Left lung (tissue), 4 donors: ENCODE measurements at regions not wholly inside any gene's neighbourhood (a gene's known extent, or its start where the extent isn't known, plus 50 kb on each side); places are given as distances from the start of the nearest gene placed in this dataset.

ENCODE experiments used
- ATAC-seq: fragments of 200-7000 bp; cut with Tn5 transposase; one replicate; pipeline ENCODE4 v1.9.1; 2020; ENCODE audit warnings: moderate library complexity
- DNase-seq, 4 donors: peaks; one replicate each; pipeline ENCODE4 v3.0.0-alpha.2; 2013 to 2020
- H3K27ac ChIP-seq, 2 donors: fragments of 200-600 bp; sonication (generic) in 1 of 2; one replicate each; pipeline versions ENCODE4 v1.5.0 to v1.8.0; 2020 to 2021
- H3K27me3 ChIP-seq, 2 donors: fragments of 200-600 bp; sonication (generic) in 1 of 2; one replicate each; pipeline versions ENCODE4 v1.5.0 to v1.8.0; 2020 to 2021
- H3K36me3 ChIP-seq, 2 donors: fragments of 200-600 bp; sonication (generic) in 1 of 2; one replicate each; pipeline versions ENCODE4 v1.5.0 to v1.8.0; 2020 to 2021
- H3K4me1 ChIP-seq, 2 donors: fragments of 200-600 bp; one replicate each; pipeline ENCODE4 v1.8.0; 2021
- H3K4me3 ChIP-seq, 2 donors: fragments of 200-600 bp; sonication (generic) in 1 of 2; one replicate each; pipeline versions ENCODE4 v1.5.0 to v1.8.0; 2020 to 2021; ENCODE audit warnings: mild to moderate bottlenecking in 1 of 2
- H3K9me3 ChIP-seq, 2 donors: fragments of 200-600 bp; sonication (generic) in 1 of 2; one replicate each; pipeline versions ENCODE4 v1.5.0 to v1.8.0; 2020 to 2021
- intact Hi-C, 2 donors: fragments of 100-400 bp; cut with DNase I; formaldehyde crosslinking; loops; one replicate each; pipeline versions ENCODE4 v1.11.2 to v1.14.2; 2022
- TF ChIP-seq, protein P1 (sequence below), 2 donors: fragments of 200-600 bp; sonication (generic) in 1 of 2; IDR thresholded peaks; one replicate each; pipeline versions ENCODE4 v1.5.0 to v1.8.0; 2021; ENCODE audit warnings: antibody characterized with exemption in 2 of 2
- donor health status: DM: no; HTN: yes; CAD: no.
- donor health status: DM: no; HTN: no; CAD: no.

DNA sequence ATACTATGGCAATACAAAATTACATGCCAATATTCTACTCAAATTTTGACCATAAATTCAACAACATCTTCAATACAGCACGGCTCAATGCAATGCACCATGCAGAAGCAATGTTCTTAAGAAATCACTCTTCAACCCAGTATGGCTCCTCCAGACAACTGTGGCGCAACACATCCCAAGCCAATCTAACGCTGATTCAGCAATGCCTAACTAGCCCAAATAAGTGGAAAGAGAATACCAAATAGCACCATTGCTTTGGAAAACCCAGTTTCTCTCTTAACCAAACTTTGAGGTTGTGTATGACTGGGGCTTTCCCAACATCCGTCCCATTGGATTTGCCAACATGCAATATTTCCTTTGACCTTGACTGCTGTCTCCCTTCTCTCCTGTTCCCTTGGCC, 211.1 kb upstream of the TBX3 start:
- intact Hi-C loops: no loop called here
- DNase-seq (no peak), ATAC-seq (no peak)

DNA sequence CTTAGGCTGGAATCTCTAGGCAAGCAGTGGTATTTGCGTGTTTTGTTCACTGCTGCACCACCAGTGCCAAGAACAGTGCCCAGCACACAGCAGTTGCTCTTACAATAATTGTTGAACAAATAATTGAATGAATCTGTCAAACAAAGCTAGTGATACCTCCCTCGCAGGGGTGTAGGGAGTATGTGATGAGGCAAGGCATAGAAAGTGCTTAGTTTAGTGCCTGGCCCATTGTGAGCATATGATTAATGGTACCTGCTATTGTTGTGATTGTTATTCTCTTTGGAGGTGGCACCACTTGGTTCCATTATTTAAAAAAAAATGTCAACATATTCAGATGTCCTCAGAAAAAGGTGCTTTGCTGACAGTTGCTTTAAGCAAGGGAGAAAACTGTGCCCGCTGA, 210.1 kb upstream of the TBX3 start:
- no peak for DNase-seq
- intact Hi-C loops: no loop called here

More for the DNA sequence above, 211.1 kb upstream of the TBX3 start:
- no peaks in the 10 kb centered on the region for H3K4me1 ChIP-seq
- no peaks in the 10 kb centered on the region for H3K27me3 ChIP-seq
- H3K4me3 ChIP-seq: no peak overlapping the region
- TF ChIP-seq, protein P1, sequence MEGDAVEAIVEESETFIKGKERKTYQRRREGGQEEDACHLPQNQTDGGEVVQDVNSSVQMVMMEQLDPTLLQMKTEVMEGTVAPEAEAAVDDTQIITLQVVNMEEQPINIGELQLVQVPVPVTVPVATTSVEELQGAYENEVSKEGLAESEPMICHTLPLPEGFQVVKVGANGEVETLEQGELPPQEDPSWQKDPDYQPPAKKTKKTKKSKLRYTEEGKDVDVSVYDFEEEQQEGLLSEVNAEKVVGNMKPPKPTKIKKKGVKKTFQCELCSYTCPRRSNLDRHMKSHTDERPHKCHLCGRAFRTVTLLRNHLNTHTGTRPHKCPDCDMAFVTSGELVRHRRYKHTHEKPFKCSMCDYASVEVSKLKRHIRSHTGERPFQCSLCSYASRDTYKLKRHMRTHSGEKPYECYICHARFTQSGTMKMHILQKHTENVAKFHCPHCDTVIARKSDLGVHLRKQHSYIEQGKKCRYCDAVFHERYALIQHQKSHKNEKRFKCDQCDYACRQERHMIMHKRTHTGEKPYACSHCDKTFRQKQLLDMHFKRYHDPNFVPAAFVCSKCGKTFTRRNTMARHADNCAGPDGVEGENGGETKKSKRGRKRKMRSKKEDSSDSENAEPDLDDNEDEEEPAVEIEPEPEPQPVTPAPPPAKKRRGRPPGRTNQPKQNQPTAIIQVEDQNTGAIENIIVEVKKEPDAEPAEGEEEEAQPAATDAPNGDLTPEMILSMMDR (IDR thresholded peaks at IDR 0.05): no peak
- H3K9me3 ChIP-seq: no peaks in the 10 kb centered on the region
- H3K27ac ChIP-seq: no peak overlapping the region
- no peaks in the 10 kb centered on the region for H3K36me3 ChIP-seq

DNA sequence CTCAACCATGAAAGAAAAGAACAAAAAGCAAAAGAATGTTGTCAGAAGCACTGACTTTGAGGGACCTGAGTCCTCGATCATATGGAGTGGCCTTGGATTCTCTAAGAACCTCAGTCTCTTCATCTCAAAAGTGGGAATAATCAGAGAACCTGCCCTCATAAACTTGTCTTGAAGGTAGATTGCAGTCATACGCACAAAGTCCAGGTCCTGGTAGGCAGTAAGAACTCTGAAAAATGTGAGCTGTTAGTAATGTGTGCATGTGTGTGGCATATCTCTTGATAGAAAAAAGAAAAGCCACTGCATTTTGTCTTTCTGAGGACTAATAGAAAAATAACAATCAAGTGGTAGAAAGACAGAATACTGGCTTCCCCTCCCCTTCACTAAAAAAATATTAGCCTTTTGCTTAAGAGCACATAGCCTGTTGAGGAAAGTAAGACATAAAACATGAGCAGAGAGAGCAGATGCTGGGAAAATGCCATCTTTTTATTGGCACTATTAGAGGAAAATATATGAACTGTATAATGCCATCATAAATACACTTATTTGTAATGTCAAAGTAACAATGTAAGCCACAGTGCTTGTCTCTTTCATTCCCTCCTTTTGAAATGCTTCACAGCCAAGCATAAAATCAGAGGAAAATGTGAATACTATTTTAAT, 205.1 kb upstream of the TBX3 start:
- ATAC-seq (no peak), DNase-seq (no peak)
- Histone ChIP-seq H3K36me3 (no peaks in the 10 kb centered on the region), H3K4me1 (no peaks in the 10 kb centered on the region), H3K9me3 (no peaks in the 10 kb centered on the region), H3K27ac (no peak overlapping the region), H3K27me3 (no peaks in the 10 kb centered on the region), H3K4me3 (no peak overlapping the region)
- TF ChIP-seq, protein P1 (IDR thresholded peaks at IDR 0.05): no peak
- intact Hi-C loops: no loop called here

More for the DNA sequence above, 210.1 kb upstream of the TBX3 start:
- H3K4me3 ChIP-seq: no peak overlapping the region
- no peaks in the 10 kb centered on the region for H3K4me1 ChIP-seq
- no peaks in the 10 kb centered on the region for H3K36me3 ChIP-seq
- no peak overlapping the region for H3K27ac ChIP-seq
- no peaks in the 10 kb centered on the region for H3K9me3 ChIP-seq
- H3K27me3 ChIP-seq: no peaks in the 10 kb centered on the region
- TF ChIP-seq, protein P1 (IDR thresholded peaks at IDR 0.05): no peak
- no peak for ATAC-seq

DNA sequence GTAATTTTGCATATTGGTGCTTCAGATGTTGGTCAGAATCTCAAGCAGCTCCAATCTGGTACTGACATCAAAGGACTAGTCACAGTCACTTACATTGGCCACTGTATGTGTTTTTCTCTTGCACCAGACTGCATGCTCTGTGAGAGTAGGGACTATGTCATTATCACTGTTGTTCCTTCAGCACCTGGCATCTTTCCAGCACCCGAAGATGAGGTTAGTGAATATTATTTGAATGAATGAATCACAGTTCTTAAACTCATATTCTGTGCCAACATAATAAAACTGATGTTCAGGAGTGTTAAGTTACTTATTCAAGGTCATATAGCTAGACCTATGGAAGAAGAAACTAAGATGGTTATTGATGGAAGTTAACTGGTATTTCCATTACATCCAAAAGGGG, 204.5 kb upstream of the TBX3 start:
- intact Hi-C loops: no loop called here
- Histone ChIP-seq H3K9me3 (no peaks in the 10 kb centered on the region), H3K27me3 (no peaks in the 10 kb centered on the region), H3K36me3 (no peaks in the 10 kb centered on the region), H3K4me1 (no peaks in the 10 kb centered on the region), H3K27ac (no peak overlapping the region), H3K4me3 (no peak overlapping the region)
- DNase-seq (no peak), ATAC-seq (no peak)
- TF ChIP-seq, protein P1 (IDR thresholded peaks at IDR 0.05): no peak

DNA sequence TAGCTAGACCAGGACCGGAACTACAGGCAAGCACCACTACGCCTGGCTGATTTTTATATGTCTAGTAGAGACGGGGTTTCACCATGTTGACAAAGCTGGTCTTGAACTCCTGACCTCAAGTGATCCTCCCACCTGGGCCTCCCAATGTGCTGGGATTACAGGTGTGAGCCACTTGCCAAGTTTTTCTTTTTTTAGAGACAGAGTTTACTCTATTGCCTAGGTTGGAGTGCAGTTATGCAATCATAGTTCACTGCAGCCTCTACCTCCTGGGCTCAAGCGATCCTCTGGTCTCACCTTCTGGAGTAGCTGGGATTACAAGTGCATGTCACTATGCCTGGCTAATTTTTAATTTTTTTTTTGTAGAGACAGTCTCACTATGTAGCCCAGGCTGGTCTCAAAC, 201.5 kb upstream of the TBX3 start:
- Histone ChIP-seq H3K9me3 (no peaks in the 10 kb centered on the region), H3K27me3 (no peaks in the 10 kb centered on the region), H3K4me1 (no peaks in the 10 kb centered on the region), H3K27ac (no peak overlapping the region), H3K36me3 (no peaks in the 10 kb centered on the region), H3K4me3 (no peak overlapping the region)
- intact Hi-C loops: no loop called here
- TF ChIP-seq, protein P1 (IDR thresholded peaks at IDR 0.05): no peak
- ATAC-seq (no peak), DNase-seq (no peak)
